LNCaP clone FGC (cell line): ENCODE measurements at regions not wholly inside any gene's neighbourhood (a gene's known extent, or its start where the extent isn't known, plus 50 kb on each side); places are given as distances from the start of the nearest gene placed in this dataset.

Source experiments
- DNase-seq: peaks from one replicate; pipeline ENCODE4 v3.0.0-alpha.2; 2011; ENCODE audit warnings: low read depth
- H3K4me3 ChIP-seq: 2 replicates; pipeline ENCODE4 v1.5.1; 2011; ENCODE audit warnings: mild to moderate bottlenecking, low read depth, low read length, control low read depth
- TF ChIP-seq, protein P1 (sequence below): IDR thresholded peaks from 2 replicates; pipeline ENCODE4 v1.5.1; 2012; ENCODE audit warnings: mild to moderate bottlenecking; ENCODE audit not compliant: control insufficient read depth, insufficient read depth; ENCODE audit errors: extremely low read depth

DNA sequence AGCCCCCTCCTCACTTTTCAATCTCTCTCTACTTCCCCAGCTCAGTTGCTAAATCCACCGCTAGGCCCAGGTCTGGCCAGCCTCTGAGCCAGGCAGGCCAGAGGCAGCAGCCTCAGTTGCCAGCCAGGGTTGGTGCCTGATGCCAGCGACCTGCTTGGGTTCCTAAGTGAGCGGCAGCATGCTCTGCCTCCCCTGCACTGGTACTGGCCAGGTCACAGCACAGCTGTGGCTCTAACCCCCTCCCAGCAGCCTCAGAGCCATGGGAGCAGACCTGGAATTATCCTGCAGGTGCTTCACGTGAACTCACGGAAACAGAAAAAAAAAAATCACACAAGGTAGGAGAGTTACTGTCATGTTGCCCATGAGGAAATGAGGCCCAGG lies 82.5 kb upstream of the ATF3 start:
- no peak overlapping the region for H3K4me3 ChIP-seq
- TF ChIP-seq, protein P1, sequence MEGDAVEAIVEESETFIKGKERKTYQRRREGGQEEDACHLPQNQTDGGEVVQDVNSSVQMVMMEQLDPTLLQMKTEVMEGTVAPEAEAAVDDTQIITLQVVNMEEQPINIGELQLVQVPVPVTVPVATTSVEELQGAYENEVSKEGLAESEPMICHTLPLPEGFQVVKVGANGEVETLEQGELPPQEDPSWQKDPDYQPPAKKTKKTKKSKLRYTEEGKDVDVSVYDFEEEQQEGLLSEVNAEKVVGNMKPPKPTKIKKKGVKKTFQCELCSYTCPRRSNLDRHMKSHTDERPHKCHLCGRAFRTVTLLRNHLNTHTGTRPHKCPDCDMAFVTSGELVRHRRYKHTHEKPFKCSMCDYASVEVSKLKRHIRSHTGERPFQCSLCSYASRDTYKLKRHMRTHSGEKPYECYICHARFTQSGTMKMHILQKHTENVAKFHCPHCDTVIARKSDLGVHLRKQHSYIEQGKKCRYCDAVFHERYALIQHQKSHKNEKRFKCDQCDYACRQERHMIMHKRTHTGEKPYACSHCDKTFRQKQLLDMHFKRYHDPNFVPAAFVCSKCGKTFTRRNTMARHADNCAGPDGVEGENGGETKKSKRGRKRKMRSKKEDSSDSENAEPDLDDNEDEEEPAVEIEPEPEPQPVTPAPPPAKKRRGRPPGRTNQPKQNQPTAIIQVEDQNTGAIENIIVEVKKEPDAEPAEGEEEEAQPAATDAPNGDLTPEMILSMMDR: no peak
- no peak for DNase-seq

DNA sequence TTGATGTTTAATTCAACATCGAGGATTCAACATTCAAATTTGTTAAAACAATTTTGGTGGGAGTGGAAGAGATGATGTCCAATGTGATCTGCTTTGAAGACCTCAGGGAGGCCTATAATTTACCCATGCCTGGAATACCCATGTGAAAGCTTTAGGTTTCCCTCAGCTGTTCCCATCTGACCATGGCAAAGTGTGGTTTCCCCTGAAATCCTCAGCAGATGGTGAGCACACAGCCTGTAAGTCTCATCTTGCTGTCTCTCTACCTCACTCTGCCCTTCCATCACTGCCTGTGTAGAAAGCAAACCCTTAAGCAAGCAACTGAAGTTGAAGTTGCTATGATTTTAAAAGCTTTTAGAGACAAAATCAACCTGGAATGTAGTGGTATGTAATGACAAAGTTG lies 80.1 kb upstream of the ATF3 start:
- no peak for DNase-seq
- TF ChIP-seq, protein P1: no peak
- no peak overlapping the region for H3K4me3 ChIP-seq

- TF ChIP-seq, protein P1: no peak
- DNase-seq: peak; percentile 92
- no peak overlapping the region for H3K4me3 ChIP-seq
Observed at GRCh38 chr1:212529211-212529741, 79.3 kb upstream of the ATF3 start.

GRCh38 chr1:212531267-212531666 lies 77.3 kb upstream of the ATF3 start:
- no peak for DNase-seq
- no peak overlapping the region for H3K4me3 ChIP-seq
- TF ChIP-seq, protein P1: no peak

DNA sequence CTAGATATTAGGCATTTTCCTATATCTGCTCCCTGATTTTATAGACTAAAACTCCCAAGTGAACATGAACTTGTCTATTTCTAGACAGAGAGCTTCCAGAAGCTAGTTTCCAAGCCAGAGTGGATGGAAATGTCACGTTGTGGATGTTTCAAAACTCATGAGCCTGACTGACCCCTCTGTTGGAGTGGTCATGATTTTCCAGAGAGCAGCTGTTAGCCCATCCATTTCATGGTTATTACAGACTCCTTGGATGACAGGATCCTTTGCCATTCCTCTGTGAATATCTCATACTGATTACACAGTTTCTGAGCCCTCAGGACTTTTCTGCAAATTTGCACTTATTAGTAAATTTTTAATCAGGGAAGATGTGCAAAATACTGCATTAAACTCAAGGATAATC lies 76.8 kb upstream of the ATF3 start:
- DNase-seq: no peak
- TF ChIP-seq, protein P1: no peak
- no peak overlapping the region for H3K4me3 ChIP-seq

GRCh38 chr1:212532469-212533147 lies 76.0 kb upstream of the ATF3 start:
- DNase-seq: no peak
- no peak overlapping the region for H3K4me3 ChIP-seq
- TF ChIP-seq, protein P1: no peak

DNA sequence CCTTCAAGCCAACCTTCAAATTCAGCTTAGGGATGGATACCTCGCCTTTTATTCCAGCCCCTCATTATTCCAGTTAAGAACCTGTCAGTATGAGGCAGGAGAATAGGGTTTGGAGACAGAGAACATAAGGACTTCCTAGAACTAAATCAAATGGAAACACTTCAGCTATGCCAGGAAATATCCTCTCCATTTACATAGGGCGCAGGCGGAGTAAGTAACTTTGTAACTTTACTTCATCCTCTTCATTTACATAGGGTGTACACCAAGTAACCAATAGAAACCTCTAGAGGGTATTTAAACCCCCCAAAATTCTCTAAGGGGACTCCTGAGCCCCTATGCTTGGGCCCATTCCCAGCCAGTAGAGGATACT lies 75.4 kb upstream of the ATF3 start:
- H3K4me3 ChIP-seq: no peak overlapping the region
- no peak for DNase-seq
- TF ChIP-seq, protein P1: no peak
